ENCODE measurements at regions not wholly inside any gene's neighbourhood (a gene's known extent, or its start where the extent isn't known, plus 50 kb on each side); places are given as distances from the start of the nearest gene placed in this dataset.

DNA sequence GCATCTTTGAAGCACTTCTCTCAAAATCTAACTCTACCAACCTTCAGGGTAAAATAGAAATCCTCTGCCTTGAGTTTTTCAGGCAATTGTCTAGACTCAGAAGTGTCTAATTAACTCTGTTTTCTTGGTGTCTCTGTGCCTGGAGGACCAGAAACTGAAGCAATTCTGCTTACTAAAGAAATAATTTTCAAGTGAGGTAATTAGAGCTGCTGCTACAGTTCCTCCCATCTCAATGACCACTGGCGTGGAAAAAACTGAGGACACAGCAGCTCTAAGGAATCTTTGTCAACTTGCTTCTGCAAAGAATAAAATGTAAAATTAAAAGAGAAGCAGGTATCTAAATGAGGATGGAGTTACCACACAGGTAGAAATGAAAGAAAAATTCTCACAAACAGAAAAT, 785.0 kb downstream of the PRELID2 start:
- no peak for DNase-seq (ENCODE audit: low read depth)
- Histone ChIP-seq H3K4me3 (ENCODE audit: insufficient read depth, low read depth, low read length) (no peak overlapping the region), H3K79me2 (ENCODE audit: insufficient read depth, low read length) (no peaks in the 10 kb centered on the region), H3K9ac (ENCODE audit: low read length) (no peak overlapping the region), H2AFZ (ENCODE audit: low read depth, low read length) (no peak overlapping the region), H3K9me3 (ENCODE audit: insufficient read depth, low read depth, low read length) (no peaks in the 10 kb centered on the region), H3K4me2 (ENCODE audit: low read length) (no peak overlapping the region), H3K4me1 (ENCODE audit: insufficient read depth, low read length) (no peaks in the 10 kb centered on the region), H4K20me1 (ENCODE audit: insufficient read depth, low read length) (no peaks in the 10 kb centered on the region), H3K27ac (ENCODE audit: low read depth, low read length) (no peak overlapping the region), H3K36me3 (ENCODE audit: insufficient read depth, low read length) (no peaks in the 10 kb centered on the region), H3K27me3 (ENCODE audit: insufficient read depth, low read length) (no peaks in the 10 kb centered on the region)
- no peaks in the 10 kb centered on the region for H3K27me3 Mint-ChIP-seq (ENCODE audit: low read depth, unreplicated experiment)
- no peak overlapping the region for H3K4me3 Mint-ChIP-seq (ENCODE audit: unreplicated experiment)
- H3K4me1 Mint-ChIP-seq (ENCODE audit: low read depth, unreplicated experiment) = no peaks in the 10 kb centered on the region
- no peak for FAIRE-seq
- no peaks in the 10 kb centered on the region for H3K36me3 Mint-ChIP-seq (ENCODE audit: low read depth, unreplicated experiment)
- H3K27ac Mint-ChIP-seq (ENCODE audit: unreplicated experiment) = no peak overlapping the region
- TF ChIP-seq, protein P1, sequence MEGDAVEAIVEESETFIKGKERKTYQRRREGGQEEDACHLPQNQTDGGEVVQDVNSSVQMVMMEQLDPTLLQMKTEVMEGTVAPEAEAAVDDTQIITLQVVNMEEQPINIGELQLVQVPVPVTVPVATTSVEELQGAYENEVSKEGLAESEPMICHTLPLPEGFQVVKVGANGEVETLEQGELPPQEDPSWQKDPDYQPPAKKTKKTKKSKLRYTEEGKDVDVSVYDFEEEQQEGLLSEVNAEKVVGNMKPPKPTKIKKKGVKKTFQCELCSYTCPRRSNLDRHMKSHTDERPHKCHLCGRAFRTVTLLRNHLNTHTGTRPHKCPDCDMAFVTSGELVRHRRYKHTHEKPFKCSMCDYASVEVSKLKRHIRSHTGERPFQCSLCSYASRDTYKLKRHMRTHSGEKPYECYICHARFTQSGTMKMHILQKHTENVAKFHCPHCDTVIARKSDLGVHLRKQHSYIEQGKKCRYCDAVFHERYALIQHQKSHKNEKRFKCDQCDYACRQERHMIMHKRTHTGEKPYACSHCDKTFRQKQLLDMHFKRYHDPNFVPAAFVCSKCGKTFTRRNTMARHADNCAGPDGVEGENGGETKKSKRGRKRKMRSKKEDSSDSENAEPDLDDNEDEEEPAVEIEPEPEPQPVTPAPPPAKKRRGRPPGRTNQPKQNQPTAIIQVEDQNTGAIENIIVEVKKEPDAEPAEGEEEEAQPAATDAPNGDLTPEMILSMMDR (IDR thresholded peaks at IDR 0.05; ENCODE audit: insufficient read depth, low read depth, low read length) = no peak
- no peak for TF ChIP-seq EZH2 (IDR thresholded peaks at IDR 0.05; ENCODE audit: insufficient read depth, low read length)
- peaks cover 1% of the 10 kb centered on the region for H3K9me3 Mint-ChIP-seq (ENCODE audit: unreplicated experiment)

DNA sequence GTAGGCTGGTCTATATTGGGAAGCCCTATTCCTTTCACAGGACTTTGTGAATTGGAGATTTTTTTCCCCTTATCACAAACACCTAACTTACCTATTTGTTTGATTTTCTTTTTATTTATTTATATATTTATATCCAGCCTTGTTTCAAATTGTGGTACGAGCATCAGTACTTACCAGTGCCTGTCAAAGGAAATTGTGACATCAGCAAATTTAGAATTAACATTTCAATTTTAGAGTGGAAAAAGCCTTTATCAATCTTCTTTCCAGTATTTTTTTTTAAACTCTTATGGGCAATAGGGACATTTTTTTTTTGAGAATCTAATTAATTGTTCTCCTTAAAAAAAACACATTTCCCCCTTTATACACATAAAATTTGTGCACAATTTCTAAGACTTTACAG, 790.2 kb downstream of the PRELID2 start:
- H3K4me2 ChIP-seq (ENCODE audit: low read length) = no peak overlapping the region
- no peaks in the 10 kb centered on the region for H3K79me2 ChIP-seq (ENCODE audit: insufficient read depth, low read length)
- H3K27me3 ChIP-seq (ENCODE audit: insufficient read depth, low read length) = no peaks in the 10 kb centered on the region
- H3K36me3 Mint-ChIP-seq (ENCODE audit: low read depth, unreplicated experiment) = no peaks in the 10 kb centered on the region
- FAIRE-seq (no peak), DNase-seq (ENCODE audit: low read depth) (no peak)
- H3K9me3 ChIP-seq (ENCODE audit: insufficient read depth, low read depth, low read length) = no peaks in the 10 kb centered on the region
- H2AFZ ChIP-seq (ENCODE audit: low read depth, low read length) = no peak overlapping the region
- no peak overlapping the region for H3K4me3 ChIP-seq (ENCODE audit: insufficient read depth, low read depth, low read length)
- H3K4me1 Mint-ChIP-seq (ENCODE audit: low read depth, unreplicated experiment) = no peaks in the 10 kb centered on the region
- no peak overlapping the region for H3K27ac Mint-ChIP-seq (ENCODE audit: unreplicated experiment)
- no peaks in the 10 kb centered on the region for H3K4me1 ChIP-seq (ENCODE audit: insufficient read depth, low read length)
- no peak overlapping the region for H3K9ac ChIP-seq (ENCODE audit: low read length)
- no peaks in the 10 kb centered on the region for H4K20me1 ChIP-seq (ENCODE audit: insufficient read depth, low read length)
- TF ChIP-seq, protein P1 (IDR thresholded peaks at IDR 0.05; ENCODE audit: insufficient read depth, low read depth, low read length) = no peak
- no peak for TF ChIP-seq EZH2 (IDR thresholded peaks at IDR 0.05; ENCODE audit: insufficient read depth, low read length)
- H3K27ac ChIP-seq (ENCODE audit: low read depth, low read length) = no peak overlapping the region
- H3K9me3 Mint-ChIP-seq (ENCODE audit: unreplicated experiment) = peaks cover 4% of the 10 kb centered on the region
- H3K27me3 Mint-ChIP-seq (ENCODE audit: low read depth, unreplicated experiment) = no peaks in the 10 kb centered on the region
- H3K36me3 ChIP-seq (ENCODE audit: insufficient read depth, low read length) = no peaks in the 10 kb centered on the region
- H3K4me3 Mint-ChIP-seq (ENCODE audit: unreplicated experiment) = no peak overlapping the region

DNA sequence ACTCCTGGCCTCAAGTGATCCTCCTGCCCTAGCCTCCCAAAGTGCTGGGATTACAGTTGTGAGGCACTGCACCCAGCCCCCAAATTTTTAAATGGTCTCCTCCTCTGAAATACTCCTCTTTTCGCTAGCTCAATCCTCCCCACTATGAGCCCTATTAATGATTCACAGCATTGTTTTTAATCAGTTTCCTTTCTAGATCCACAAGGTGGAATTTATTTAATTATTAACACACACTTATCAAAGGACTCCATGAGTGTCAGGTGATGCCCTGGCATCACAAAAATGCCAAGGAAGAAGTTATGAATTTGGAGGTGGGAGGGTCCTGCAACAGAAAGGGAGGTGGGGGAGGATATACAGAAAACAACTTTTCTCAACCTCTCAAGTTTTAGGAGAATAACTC, 806.5 kb downstream of the PRELID2 start:
- H3K9me3 ChIP-seq (ENCODE audit: insufficient read depth, low read depth, low read length) = no peaks in the 10 kb centered on the region
- no peak overlapping the region for H3K4me3 ChIP-seq (ENCODE audit: insufficient read depth, low read depth, low read length)
- FAIRE-seq (no peak), DNase-seq (ENCODE audit: low read depth) (no peak)
- H3K79me2 ChIP-seq (ENCODE audit: insufficient read depth, low read length) = no peaks in the 10 kb centered on the region
- H3K36me3 ChIP-seq (ENCODE audit: insufficient read depth, low read length) = no peaks in the 10 kb centered on the region
- TF ChIP-seq, protein P1 (IDR thresholded peaks at IDR 0.05; ENCODE audit: insufficient read depth, low read depth, low read length) = no peak
- TF ChIP-seq EZH2 (IDR thresholded peaks at IDR 0.05; ENCODE audit: insufficient read depth, low read length) = no peak
- no peaks in the 10 kb centered on the region for H3K9me3 Mint-ChIP-seq (ENCODE audit: unreplicated experiment)
- no peak overlapping the region for H3K27ac ChIP-seq (ENCODE audit: low read depth, low read length)
- H4K20me1 ChIP-seq (ENCODE audit: insufficient read depth, low read length) = no peaks in the 10 kb centered on the region
- no peak overlapping the region for H3K9ac ChIP-seq (ENCODE audit: low read length)
- no peaks in the 10 kb centered on the region for H3K36me3 Mint-ChIP-seq (ENCODE audit: low read depth, unreplicated experiment)
- no peak overlapping the region for H3K27ac Mint-ChIP-seq (ENCODE audit: unreplicated experiment)
- no peak overlapping the region for H2AFZ ChIP-seq (ENCODE audit: low read depth, low read length)
- H3K4me2 ChIP-seq (ENCODE audit: low read length) = no peak overlapping the region
- no peaks in the 10 kb centered on the region for H3K27me3 Mint-ChIP-seq (ENCODE audit: low read depth, unreplicated experiment)
- no peak overlapping the region for H3K4me3 Mint-ChIP-seq (ENCODE audit: unreplicated experiment)
- H3K4me1 Mint-ChIP-seq (ENCODE audit: low read depth, unreplicated experiment) = no peaks in the 10 kb centered on the region
- no peaks in the 10 kb centered on the region for H3K4me1 ChIP-seq (ENCODE audit: insufficient read depth, low read length)
- H3K27me3 ChIP-seq (ENCODE audit: insufficient read depth, low read length) = no peaks in the 10 kb centered on the region

Measured in astrocyte (in vitro differentiated cells and primary cell).